C4-2B (cell line): ENCODE measurements at regions not wholly inside any gene's neighbourhood (a gene's known extent, or its start where the extent isn't known, plus 50 kb on each side); places are given as distances from the start of the nearest gene placed in this dataset.

Experiments
- ZFX ChIP-seq: fragments of 450-650 bp; IDR thresholded peaks from 2 replicates; pipeline ENCODE4 v1.6.1; 2017
- TF ChIP-seq, protein P1 (sequence below): fragments of 450-650 bp; conservative IDR thresholded peaks from 2 replicates; pipeline ENCODE4 v1.5.1; 2017; ENCODE audit warnings: mild to moderate bottlenecking

DNA sequence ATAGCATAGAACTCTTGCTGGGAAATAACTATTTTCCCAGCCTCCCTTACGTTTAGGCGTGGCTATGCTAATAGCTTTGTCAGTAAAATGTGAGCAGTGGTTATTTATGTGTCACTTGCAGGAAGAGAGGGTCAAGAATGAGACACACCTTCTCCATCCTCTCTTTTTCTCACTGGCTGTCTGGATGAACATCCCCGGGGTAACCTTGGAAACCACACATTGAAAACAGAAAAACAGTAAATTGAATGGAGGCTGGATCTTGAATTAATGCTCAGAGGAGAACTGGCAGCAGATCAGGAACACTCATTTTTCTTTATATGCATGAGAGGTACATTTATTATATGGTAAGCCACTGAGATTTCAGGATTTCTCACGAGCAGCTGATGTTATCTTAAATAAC is 127.6 kb downstream of the DNAJB9 start:
- TF ChIP-seq, protein P1, sequence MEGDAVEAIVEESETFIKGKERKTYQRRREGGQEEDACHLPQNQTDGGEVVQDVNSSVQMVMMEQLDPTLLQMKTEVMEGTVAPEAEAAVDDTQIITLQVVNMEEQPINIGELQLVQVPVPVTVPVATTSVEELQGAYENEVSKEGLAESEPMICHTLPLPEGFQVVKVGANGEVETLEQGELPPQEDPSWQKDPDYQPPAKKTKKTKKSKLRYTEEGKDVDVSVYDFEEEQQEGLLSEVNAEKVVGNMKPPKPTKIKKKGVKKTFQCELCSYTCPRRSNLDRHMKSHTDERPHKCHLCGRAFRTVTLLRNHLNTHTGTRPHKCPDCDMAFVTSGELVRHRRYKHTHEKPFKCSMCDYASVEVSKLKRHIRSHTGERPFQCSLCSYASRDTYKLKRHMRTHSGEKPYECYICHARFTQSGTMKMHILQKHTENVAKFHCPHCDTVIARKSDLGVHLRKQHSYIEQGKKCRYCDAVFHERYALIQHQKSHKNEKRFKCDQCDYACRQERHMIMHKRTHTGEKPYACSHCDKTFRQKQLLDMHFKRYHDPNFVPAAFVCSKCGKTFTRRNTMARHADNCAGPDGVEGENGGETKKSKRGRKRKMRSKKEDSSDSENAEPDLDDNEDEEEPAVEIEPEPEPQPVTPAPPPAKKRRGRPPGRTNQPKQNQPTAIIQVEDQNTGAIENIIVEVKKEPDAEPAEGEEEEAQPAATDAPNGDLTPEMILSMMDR = no peak
- no peak for TF ChIP-seq ZFX
